T-helper 2 cell (primary cell): ENCODE measurements at regions not wholly inside any gene's neighbourhood (a gene's known extent, or its start where the extent isn't known, plus 50 kb on each side); places are given as distances from the start of the nearest gene placed in this dataset.

Source experiments
- DNase-seq, 5 experiments: peaks; one replicate each; pipeline versions ENCODE4 v3.0.0 to v3.0.0-alpha.2; 2012 to 2022

DNA sequence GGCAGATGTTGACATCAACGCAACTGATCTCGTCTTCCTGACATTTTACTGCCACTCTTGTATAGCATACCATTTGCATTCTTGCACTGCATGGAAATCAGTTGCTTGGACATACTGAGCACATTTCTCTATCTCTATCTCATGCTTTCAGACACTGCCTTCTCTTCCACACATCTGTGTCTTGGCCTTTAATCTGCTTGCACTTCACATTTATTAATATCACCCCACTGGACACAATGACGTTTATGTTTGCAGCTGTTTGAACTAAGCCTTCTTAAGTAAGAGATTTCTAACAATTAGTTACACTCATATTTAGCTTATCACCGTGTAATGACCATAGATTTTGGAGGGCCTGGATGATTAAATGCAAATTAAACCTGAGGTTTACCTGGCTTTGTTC lies 229.8 kb upstream of the CDH19 start:
- DNase-seq: no peak

DNA sequence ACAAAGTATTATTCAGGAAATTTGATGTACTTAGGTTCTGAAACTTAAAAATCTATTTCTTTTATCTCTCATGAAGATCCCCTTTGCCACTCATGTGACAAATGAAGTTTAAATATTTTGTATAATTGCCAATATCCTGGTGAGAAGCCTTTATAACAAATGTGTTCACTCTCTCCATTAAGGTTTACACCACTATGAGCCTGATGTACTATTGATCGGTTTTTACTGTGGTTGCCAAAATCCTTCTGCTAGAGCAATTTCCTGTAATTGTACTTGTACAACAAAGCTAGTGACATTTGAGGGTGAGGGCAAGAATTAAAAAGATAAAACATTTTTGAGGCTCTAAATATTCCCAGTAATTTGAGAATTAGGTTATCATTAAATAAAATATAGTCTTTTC lies 222.3 kb upstream of the CDH19 start:
- DNase-seq: no peak

DNA sequence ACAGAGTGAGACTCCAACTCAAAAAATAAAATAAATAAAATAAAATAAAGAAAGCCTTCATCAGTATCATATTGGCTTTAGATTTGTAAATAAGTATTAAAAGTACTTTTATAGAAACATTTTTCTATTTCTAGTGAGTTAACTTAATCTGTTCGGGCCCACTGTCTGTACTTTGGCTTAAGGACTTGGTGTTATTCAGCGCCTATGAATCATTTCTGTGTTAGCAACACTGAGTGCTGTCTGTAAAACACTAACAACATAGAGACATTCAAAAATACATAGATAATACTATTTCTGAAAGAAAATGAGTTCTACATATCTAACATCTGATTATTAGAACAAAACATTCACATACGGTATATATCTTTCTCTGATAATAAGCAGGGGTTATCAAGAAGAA lies 221.5 kb upstream of the CDH19 start:
- no peak for DNase-seq

DNA sequence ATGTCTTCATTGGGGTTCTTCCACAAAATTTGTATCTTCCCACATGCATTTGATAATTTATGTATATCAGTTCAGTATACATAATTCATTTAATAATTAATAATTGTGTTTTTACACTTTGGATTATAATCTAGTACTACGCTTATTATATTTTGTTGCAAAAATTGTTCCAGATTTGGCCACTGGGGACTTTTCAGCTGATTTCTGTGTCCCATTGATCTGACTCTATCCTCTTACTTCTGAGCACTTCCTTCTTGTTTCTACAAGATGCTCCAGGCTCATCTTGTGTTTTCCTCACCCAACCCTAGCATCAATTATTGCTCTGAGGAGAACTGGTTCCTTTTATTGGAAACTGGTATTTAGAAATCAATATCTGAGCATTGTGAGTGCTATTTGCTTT lies 215.3 kb upstream of the CDH19 start:
- no peak for DNase-seq

DNA sequence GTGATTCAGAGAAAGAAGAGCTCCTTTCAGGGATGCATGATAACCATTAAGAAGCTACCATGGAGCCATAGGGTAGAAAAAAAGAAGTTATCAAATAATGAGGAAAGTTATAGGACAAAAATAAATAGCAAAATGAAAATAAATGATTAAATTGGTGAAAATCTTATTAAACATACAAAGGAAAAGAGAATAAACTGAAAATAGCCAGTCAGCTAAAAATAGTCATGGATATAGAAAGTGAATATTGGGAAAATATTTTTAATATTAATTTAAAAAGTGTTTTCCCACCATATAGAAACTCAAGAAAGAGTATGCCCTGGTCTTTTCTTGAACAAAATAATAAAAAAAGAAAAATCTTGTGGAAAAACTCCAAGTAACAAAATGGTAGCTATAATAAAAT lies 209.2 kb upstream of the CDH19 start:
- no peak for DNase-seq

DNA sequence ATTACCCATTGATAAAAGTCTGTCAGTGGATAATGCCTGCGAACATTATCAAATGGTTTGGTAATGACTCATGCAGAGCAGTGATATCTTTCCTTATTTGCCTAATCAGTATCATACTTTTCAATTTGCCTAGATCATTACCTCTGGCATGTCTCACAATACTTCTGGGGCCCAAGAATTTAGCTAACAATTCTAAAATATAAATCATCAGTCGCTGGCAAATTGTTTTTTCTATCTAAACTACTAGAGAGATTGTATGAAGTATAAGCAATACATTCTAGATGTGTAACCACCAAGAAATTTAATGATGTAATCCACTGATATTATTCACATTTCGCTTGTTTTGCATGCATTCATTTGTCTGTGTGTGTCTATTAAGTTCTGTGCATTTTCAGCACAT lies 191.2 kb upstream of the CDH19 start:
- no peak for DNase-seq

DNA sequence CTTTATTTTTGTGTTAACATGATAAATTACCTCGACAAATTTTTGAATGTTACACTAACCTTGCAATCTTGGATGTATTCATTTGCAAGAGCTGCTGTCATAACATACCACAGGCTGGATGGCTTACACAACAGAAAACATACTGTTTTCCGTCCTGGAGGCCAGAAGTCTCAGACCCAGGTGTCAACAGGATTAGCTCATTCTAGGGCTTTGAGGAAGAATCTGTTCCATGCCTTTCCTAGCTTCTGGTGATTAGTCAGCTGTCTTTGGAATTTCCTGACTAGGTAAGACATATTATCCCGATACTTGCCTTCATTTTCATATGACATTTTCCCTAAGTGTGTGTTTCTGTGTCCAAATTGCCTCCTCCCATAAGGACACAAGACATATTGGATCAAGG lies 188.6 kb upstream of the CDH19 start:
- no peak for DNase-seq

DNA sequence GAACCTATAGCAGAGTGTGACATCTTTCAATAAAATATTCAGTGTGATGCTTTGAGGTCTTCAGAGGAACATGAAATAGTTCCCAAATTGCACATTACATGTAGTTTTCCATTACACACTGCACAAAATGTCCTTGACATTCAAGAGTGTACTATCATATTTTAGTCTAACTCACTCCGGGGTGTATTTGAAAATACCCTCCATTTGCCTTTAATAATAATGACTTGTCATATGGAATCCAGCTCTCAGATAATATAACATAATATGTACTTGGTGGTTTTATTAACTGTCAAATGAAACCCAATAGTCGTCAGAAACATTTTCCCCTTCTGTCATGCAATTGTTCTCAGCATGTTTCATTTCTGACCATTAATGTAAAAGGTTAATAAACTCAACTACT lies 176.7 kb upstream of the CDH19 start:
- DNase-seq: no peak

DNA sequence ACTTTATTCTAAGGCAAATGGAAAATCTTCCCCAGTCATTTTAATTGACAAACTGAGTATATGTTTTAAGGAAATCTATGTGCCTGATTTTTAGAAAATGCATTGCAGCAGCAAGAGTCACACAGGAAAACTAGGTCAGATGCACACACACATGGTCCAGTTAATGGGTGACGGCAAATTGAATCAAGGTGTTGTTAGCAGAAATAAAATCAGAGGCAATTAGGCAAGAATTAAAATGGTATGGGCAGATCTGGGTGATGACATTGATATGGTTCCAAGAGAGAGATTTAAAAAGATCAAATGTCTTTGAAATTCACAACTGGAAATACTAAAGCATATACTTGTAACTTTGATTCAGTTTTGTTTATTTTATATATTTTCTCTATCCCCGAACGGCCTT lies 174.2 kb upstream of the CDH19 start:
- no peak for DNase-seq

DNA sequence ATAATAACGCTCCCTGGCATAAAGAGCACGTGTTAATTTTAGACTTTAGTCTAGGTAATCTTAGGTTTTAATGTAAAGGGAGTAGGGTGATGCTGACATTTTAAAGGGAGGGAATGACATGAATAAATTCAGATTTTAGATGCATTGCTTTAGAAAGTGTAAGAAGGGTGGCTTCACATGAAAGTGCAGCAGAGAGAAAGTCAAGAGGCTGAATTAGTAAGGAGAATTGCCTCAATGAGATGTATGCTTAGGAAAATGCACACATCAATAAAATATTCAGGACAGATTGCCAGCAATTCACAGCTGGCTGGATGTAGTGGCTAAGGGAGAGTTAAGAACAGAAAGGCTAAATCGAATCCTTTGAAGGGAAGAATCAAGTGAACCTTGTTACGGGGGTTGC lies 165.5 kb upstream of the CDH19 start:
- DNase-seq: no peak

DNA sequence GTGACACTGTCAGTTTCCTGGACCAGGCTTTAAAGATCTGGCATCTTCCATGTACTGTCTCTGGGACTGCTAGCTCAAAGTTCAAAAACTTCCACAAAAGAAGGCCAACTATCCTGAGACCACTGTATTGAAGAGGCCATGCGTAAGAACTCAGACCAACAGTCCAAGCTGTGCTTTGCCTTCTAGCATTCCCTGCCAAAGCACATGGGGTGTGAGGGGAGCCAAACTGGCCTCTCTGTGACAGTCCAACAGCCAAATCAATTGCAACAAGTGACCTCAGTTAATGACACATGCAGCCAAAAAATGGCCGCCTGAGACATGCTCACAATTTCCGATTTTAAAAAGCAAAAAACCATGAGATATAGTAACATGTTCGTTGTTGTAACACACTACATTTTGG lies 160.3 kb upstream of the CDH19 start:
- no peak for DNase-seq

DNA sequence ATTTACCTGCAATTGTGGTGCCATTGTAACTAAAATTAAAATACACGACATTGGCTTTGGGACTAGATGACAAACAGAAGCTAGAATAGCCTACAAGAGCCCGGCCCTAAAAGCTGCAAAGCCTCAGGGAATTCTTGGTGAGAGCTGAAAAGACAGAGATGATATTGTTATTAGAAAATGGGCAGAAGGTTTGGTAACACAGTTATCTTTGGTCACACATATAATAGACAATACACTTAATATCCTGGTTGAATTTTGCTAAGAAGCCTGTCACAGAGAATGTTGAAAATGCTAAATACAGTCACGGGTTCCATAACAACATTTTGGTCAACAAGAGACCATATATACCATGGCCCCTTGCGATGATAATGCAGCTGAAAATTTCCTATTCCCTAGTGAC lies 157.3 kb upstream of the CDH19 start:
- no peak for DNase-seq

DNA sequence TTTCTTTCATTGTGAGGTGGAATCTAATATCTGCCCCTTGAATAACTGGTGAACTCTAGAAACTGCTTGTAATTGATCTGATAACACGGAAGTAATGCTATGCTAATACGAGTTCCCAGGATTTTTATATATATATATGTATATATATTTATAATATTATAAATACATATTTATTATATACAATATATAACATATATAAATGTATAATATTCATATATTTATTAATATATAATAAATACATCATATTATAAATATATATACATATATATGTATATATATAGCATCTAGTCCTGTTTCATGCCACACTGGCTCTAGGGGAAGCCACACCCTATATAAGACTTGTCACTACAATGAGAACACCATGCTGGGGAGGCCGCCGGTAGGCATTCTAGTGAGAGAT lies 156.7 kb upstream of the CDH19 start:
- no peak for DNase-seq

DNA sequence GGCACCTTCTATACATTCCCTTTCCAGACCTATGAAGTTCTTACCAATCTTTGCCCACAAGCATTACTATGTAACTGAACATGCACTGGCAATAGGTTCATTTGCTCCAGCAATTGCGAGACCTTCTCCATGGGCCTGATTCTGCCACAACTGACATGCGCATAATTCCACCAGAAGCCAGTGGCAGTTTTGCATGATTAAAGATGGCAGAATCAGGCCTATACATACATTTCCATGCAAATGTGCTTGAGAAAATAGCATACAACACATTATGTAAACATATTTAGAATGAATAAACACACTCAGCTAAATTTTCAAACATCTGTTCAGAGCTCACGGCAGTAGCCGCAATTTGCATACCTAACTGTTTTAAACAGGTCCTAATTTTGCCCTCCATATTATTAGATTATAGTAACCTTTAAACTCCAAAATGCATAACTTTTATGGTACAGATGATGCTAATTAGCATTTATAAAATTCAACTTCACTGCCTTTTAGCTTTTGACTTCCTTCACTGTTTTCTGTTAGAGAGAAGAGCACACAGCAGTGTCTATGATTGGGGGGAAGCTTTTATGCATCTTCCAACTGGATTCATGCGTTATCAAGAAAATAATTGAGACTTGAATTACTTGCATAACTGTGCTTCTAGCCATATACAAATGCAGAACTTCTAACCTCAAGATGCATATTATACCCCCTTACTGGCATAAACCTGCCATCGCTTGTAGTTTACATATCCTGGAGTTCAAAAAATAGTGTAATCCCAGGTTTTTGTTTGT lies 155.3 kb upstream of the CDH19 start:
- DNase-seq: no peak

DNA sequence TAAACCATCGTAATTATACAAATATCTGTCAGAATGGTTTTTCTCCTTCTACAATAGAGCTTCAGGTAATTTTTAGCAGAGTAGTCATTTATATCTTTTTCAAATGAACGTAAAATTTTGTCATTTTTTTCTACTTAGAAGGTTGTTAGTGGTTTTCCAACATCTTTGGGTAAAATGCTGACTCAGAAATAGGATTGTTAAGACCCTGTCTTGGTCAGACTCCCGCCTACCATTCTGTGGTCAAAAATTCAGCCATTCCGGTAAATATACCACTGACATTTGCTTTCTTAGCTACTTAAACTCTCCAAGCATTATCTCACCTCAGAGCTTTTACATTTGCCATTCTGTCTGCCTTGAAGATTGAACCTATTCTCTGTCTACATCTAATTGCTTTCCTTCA lies 154.1 kb upstream of the CDH19 start:
- DNase-seq: no peak

DNA sequence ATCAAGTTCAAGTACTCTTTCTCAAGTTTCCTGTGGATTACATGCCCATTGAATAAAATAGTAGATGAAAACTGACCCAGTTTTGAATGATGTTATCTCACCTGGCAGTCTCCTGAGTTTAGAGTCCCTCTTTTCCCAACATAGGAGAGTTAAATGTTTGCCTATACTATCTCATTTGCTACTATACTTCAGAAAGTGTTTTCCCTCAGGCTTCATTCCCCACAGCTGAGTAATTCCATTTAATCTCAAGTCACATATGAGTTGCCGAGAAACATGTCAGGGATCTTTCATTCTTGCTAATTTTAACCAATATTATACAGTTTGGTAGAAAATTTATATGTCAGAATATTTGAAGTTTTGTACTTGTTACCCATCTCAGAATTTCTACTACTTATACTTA lies 150.4 kb upstream of the CDH19 start:
- no peak for DNase-seq

DNA sequence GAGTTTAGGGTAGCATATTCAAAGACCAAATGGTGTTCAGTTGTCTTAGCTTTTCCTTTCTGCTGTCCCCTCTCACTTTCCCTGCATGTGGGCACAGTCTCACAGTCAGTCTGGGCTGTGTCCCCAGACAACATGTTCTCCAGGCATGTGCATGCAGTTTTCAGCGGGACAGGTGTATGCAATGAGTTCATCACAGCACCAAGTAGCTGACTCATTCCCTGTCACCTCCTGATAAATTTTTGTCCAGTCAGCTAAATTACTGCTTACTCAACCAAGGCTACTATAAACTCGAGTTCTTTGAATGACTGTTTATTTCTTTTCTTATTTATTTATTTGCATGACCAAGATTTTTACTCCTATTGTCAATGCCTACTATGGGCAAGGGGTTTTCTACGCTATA lies 148.8 kb upstream of the CDH19 start:
- no peak for DNase-seq

DNA sequence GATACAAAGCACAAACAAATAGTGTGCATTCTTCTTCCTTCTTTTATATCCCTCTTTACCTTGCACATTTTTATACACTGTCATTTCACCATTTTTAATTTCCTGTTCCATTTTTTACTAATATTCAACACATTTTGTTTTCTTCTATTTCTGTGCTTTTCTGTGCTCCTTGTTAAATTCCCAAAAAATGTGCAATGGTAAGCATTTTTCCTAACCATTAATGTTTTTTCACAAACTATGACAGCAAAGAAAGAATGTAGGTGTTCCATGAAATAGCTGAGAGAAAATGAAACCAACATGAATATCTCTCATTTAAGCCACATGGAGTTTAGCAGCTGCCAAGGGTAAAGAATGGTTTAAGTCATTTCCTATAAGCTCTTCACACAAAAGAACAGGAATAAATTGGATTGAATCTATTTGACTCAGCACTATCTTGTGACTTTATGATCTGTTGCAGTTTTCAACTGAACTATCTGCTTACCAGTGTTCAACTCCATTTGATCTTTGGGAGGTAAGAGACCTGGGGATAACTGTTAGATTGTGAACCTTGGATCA lies 145.7 kb upstream of the CDH19 start:
- DNase-seq: no peak

DNA sequence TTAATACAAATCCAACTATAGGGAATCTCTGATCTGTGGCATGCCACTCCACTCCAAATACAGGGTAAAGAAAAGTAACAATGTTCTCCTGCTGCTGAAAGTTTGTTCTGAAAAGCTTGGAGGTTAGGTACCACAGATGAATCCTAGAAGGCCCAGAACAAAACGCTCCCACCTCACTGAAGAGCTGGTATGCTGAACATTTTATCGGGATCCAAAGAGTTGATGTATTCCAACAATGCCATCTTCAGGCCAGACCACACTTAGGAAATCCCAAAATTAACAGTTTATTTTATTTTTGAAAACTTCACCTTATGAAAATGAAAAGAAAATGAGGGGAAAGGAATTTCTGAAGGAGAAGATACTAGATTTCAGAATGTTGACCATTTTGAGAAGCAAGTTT lies 145.1 kb upstream of the CDH19 start:
- no peak for DNase-seq

DNA sequence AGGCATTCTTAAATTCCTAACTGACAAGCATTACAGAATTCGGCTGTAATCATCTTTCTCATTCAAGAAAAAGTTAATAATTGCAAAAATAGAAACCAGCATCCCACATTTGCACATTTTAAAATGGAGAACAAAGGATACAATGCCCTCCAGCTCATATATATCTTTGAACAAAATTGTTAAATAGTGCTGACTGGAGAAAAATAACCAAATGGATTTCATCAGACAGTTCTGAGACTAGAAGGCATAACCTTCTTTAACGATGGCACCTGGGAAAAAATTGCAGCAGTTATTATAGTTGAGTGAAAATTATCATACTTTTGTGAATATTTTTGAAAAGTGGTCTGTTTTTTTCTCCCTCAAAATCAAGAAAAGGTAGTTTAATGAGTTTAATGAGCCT lies 138.9 kb upstream of the CDH19 start:
- DNase-seq: no peak

DNA sequence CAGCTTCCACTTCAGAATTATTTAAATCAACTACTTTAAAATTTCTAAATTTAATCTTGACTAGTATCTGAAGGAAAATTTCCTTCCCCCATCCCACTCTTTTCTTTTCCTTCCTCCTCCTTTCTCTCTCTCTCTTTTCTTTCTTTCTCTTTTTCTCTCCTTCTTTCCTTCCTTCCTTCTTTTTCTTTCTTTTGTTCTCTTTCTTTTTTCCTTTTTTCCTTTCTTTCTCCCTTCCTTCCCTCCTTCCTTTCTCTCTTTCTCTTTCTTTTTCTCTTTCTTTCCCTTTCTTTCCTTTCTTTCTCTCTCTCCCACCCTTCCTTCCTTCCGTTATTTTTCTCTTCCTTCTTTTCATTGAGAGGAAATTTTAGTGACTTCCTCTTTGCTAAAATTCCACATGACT lies 132.0 kb upstream of the CDH19 start:
- no peak for DNase-seq

DNA sequence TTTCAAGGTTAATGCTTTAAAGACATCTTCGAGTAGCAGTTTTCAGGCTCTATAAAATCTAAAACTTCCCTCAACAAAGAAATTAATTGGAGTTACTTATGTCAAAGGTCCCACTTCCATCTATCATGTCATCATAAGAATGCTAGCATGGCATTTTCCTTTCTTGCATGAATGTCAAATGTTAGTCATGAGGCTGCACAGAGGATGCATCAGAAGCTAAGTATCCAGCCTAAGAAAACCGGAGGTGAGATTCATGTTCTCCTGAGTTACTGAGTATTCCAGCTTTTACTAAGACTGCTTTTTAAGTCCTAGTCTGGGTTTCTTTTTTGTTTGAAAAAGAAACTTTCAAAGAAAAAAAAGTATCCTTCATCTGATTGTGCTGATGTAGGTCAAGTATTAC lies 130.6 kb upstream of the CDH19 start:
- DNase-seq: no peak

DNA sequence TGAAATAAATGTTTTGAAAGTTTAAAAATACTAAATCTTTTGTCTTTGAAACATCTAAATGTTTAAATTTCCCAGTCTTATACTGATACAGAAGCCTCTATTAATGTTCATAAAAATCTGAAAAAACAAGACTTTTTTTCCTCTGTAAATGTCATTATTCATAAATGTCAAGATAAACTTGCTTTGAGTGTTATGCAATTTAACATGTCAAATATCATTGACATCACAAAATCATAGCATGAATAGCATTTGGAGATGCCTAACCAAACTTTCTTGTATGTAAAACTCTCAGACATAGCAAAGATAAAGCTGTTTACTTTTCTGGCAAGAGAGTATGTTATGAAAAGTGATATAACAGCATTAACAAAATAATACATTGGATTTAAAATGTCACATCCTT lies 128.0 kb upstream of the CDH19 start:
- DNase-seq: no peak

DNA sequence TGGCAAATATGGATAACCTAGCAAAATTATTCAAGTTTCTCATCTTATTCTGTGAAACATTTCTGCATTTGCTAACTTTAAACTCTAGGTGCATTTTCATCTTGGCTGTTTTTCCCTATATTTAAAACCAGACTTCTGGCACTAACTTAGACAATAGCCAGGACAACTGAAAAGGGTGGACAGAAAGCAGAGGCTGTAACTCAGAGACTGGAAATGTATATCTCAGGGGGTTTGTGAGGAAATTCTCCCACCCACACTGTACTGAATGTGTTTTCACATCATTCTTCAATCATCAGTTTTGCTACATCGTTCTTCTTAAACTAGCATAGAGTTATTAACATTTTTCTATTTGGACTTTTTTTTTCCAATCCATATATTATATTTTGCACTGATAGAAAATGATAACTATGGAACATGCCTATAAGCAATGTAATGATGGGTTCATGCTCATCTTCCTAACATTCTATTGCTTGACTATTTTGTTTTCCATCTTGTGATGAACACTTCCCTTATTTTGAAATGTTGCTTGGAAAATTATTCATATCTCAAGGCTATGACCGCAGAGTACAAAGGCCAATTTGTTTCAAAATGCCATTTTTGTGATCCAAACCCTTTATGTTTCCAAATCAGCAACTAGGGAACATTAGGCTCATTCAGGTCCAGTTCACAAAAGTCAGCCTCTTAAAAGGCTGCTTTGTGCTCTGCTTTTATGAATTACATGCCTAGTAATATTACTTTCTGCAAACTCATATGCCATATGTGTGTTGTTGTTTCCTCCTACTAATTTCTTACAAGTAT lies 125.8 kb upstream of the CDH19 start:
- no peak for DNase-seq
